ENCODE measurements at regions not wholly inside any gene's neighbourhood (a gene's known extent, or its start where the extent isn't known, plus 50 kb on each side); places are given as distances from the start of the nearest gene placed in this dataset.

DNA sequence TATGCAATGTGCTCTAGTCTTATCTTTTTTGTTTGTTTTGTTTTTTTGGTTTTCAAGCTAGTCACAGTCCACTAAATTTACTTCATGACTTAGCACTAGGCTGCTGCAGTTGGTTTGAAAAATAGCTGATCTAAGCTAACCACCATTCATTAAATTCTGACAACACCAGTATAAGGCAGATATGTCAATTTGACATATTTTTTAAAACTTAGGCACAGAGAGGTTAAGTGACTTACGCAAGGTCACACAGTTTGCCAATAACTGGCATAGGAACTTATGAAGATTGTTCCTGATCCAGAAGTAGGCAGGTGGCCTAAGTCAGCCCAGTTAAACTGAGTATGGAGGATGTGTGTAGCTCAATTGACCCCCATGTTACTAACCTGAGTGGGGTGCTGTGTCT is 377.3 kb upstream of the NFE2L3 start:
- no peak for FAIRE-seq
- H3K9me3 ChIP-seq, result no peaks in the 10 kb centered on the region
- POLR2A ChIA-PET, result no interaction called here
- WGBS (ENCODE audit: missing lambda C conversion rate), result 76% methylated on average over 1 of the region's 1 CpG
- no peak overlapping the region for H3K4me2 ChIP-seq
- TF ChIP-seq CTCF (IDR thresholded peaks at IDR 0.05) (no peak), HDAC2 (IDR thresholded peaks at IDR 0.05) (no peak), SMC3 (IDR thresholded peaks at IDR 0.05) (no peak), HES2 (IDR thresholded peaks at IDR 0.05) (no peak), CHD2 (IDR thresholded peaks at IDR 0.05; ENCODE audit: low read length, partially characterized antibody) (no peak), NR3C1 (IDR thresholded peaks at IDR 0.05) (no peak), EP300 (IDR thresholded peaks at IDR 0.05) (no peak), SREBF2 (IDR thresholded peaks at IDR 0.05) (no peak), HEYL (CRISPR knock-in tag; IDR thresholded peaks at IDR 0.05) (no peak), ESRRA (IDR thresholded peaks at IDR 0.05; ENCODE audit: borderline replicate concordance, low read length) (no peak), E2F6 (IDR thresholded peaks at IDR 0.05; ENCODE audit: borderline replicate concordance, low read depth) (no peak), PHF8 (IDR thresholded peaks at IDR 0.05; ENCODE audit: borderline replicate concordance, low read depth) (no peak), MYC (IDR thresholded peaks at IDR 0.05; ENCODE audit: borderline replicate concordance, low read length) (no peak)
- no peak for ATAC-seq
- no peaks in the 10 kb centered on the region for H3K4me1 ChIP-seq
- no peak for DNase-seq (ENCODE audit: low read depth in 1 of 2, low spot score in 1 of 2)
- H3K27ac ChIP-seq, result no peak overlapping the region
- no peak overlapping the region for H3K4me3 ChIP-seq
- CTCF ChIA-PET, result no interaction called here

GRCh38 chr7:25775570-25775969 is 376.4 kb upstream of the NFE2L3 start:
- WGBS (ENCODE audit: missing lambda C conversion rate), result 44% methylated on average over 4 of the region's 4 CpGs
- FAIRE-seq, result no peak
- no peak overlapping the region for H3K27ac ChIP-seq
- H3K9me3 ChIP-seq, result no peaks in the 10 kb centered on the region
- H3K4me2 ChIP-seq, result no peak overlapping the region
- ChIA-PET CTCF (no interaction called here), POLR2A (no interaction called here)
- no peak for DNase-seq (ENCODE audit: low read depth in 1 of 2, low spot score in 1 of 2)
- no peaks in the 10 kb centered on the region for H3K4me1 ChIP-seq
- no peak overlapping the region for H3K4me3 ChIP-seq
- TF ChIP-seq RCOR1 (IDR thresholded peaks at IDR 0.05; ENCODE audit: low read depth, low read length) (no peak), BHLHE40 (IDR thresholded peaks at IDR 0.05; ENCODE audit: low read depth, low read length) (no peak), CBX2 (IDR thresholded peaks at IDR 0.05; ENCODE audit: borderline replicate concordance, low read depth) (no peak), POLR2A (IDR thresholded peaks at IDR 0.05; ENCODE audit: low read length) (no peak), CHD2 (IDR thresholded peaks at IDR 0.05; ENCODE audit: low read length, partially characterized antibody) (no peak), SREBF2 (IDR thresholded peaks at IDR 0.05) (no peak), FOSB (CRISPR knock-in tag; IDR thresholded peaks at IDR 0.05) (no peak)
- TF ChIP-seq, protein P1, sequence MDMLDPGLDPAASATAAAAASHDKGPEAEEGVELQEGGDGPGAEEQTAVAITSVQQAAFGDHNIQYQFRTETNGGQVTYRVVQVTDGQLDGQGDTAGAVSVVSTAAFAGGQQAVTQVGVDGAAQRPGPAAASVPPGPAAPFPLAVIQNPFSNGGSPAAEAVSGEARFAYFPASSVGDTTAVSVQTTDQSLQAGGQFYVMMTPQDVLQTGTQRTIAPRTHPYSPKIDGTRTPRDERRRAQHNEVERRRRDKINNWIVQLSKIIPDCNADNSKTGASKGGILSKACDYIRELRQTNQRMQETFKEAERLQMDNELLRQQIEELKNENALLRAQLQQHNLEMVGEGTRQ (IDR thresholded peaks at IDR 0.05), result no peak
- ATAC-seq, result no peak

- Histone ChIP-seq H3K27ac (no peak overlapping the region), H3K9me3 (no peaks in the 10 kb centered on the region), H3K4me3 (no peak overlapping the region), H3K4me2 (no peak overlapping the region), H3K4me1 (no peaks in the 10 kb centered on the region)
- CTCF ChIA-PET, result interaction anchor here (0.6 kb wide), 1 partner anchor 89 kb away, joined by 3 read pairs; no protein-coding TSS in a partner anchor
- no peak for DNase-seq (ENCODE audit: low read depth in 1 of 2, low spot score in 1 of 2)
- POLR2A ChIA-PET, result no interaction called here
- WGBS (ENCODE audit: missing lambda C conversion rate), result 31% methylated on average over 3 of the region's 3 CpGs
- ATAC-seq, result no peak
- no peak for FAIRE-seq
- TF ChIP-seq JUN (IDR thresholded peaks at IDR 0.05), result no peak
- TF ChIP-seq POLR2A (IDR thresholded peaks at IDR 0.05; ENCODE audit: low read length), result no peak
These were observed 375.8 kb upstream of the NFE2L3 start for GRCh38 chr7:25775999-25776743.

Measured in A549 (cell line).